Stimulated activated CD4-positive, alpha-beta T cell treated with anti-CD3 and anti-CD28 coated beads, Interleukin-2, amount 100 ng/mL, for 4 hours (primary cell): ENCODE measurements at regions not wholly inside any gene's neighbourhood (a gene's known extent, or its start where the extent isn't known, plus 50 kb on each side); places are given as distances from the start of the nearest gene placed in this dataset.

Experiments
- DNase-seq: peaks from one replicate; pipeline ENCODE4 v3.0.0-alpha.2; 2020; ENCODE audit warnings: low read depth

DNA sequence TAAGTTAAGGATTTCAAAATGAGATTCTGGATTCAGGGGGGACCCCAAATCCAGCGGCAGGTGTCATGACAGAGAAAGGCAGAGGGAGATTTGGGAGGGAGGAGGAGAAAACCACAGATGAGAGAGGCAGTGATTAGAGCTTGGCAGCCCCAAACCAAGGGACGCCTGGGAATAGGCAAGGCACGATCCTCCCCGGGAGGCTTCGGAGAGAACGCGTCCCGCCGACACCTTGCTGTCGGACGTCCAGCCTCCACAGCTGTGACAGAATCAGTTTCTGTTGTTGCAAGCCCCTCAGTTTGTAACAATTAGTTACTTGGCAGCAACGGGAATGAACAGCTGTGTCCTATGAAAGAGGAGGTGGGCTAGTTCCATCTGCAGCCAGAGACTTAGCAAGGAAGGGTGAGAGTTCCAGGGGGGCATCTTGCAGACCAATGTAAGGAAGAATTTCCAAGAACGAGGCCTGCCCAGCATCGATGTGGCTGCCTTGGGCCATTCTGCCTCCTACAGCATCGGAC lies 110.7 kb upstream of the SDK2 start:
- DNase-seq = no peak

DNA sequence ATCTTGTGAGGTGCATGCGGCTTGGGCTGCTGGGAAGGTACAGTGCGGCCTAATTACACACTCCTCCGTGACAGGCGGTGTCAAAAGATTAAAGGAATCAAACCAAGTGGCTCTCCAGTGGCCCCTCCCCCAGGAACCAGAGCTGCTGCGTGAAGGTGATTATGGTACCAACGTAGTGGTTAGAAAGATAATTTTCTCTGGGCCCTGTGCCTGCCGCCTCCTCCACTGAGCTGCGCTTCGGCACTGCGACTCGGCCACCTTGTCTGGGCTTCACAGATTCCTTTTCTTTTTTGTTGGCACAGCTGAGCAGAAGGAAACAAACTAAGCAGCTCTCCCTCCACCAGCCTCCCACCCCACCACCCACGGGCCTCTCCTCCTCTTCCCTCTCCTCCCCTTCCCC lies 113.2 kb upstream of the SDK2 start:
- DNase-seq = no peak

DNA sequence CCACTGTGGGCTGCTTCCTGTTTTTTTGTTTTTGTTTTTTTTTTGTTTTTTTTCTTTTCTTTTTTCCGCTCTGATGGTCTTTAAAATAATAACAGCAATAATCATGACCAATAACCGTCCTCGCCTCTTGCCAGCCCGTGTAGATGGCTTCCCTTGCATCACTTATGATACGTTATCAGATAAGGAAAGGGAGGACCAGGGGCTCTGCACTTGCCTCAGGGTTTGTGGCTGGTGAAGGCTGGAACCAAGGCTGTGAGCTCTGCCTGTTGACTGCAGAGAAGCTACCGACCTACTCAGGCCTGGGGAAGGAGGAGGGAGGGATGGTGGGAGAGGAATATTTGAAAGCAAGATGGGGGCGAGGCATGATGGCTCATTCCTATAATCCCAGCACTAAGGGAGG lies 114.0 kb upstream of the SDK2 start:
- no peak for DNase-seq

- DNase-seq = no peak
Measured at GRCh38 chr17:73759324-73759723, 115.1 kb upstream of the SDK2 start.

DNA sequence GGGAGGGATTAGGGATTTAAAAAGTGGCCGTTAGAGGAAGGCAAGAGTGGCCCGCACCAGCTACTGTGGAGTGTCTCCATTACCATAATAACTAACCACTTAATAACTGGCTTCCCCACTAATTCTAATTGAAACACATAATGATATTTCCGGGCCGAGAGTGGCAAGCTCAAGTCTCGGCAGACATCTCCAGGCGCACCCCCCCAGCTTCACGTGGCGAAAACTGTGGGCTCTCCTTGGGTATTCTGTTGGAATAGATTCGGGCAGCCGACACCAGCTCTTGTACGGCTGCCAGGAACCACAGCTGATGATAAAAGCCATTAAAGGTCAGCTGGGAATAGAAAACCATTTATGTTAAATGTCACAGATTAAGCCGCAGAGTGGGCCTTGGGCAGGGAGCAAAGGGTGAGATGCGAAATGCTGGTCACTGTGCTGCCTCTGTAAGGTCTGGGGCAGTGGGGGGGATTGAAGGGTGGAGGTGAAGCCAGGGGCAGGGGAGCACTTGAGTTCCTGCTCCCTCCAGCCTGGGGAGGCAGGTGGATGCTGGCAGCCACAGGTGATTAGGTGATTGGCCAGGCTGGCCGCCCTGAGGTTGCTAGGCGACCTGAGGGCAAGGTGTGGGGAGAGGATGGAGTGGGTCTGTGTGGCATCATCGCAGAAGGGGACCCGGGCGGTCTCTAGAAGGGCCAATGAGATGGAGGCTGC lies 115.6 kb upstream of the SDK2 start:
- no peak for DNase-seq

DNA sequence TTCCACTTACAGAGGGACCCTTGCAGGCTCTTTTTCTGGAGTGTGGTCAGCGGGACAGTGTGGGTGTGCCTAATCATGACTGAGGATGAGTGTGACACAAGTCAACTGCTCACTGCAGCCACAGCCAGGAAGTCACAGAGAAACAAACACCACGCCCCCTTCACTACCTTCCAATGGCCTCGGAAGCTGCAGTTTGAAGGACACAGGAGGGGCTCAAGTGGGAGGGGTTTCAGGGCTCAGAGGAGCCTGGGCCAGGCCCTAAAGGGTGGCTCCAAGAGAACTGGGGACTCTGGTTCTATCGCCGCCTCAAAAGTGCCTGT lies 116.2 kb upstream of the SDK2 start:
- DNase-seq = no peak

GRCh38 chr17:73765824-73766563 lies 121.7 kb upstream of the SDK2 start:
- no peak for DNase-seq

GRCh38 chr17:73767696-73768095 lies 123.5 kb upstream of the SDK2 start:
- DNase-seq = no peak

- DNase-seq = no peak
Measured at GRCh38 chr17:73768691-73769090, 124.4 kb upstream of the SDK2 start.

GRCh38 chr17:73769479-73769878 lies 125.2 kb upstream of the SDK2 start:
- no peak for DNase-seq

GRCh38 chr17:73770115-73770848 lies 126.0 kb upstream of the SDK2 start:
- no peak for DNase-seq

- no peak for DNase-seq
Measured at GRCh38 chr17:73770849-73771229, 126.6 kb upstream of the SDK2 start.

DNA sequence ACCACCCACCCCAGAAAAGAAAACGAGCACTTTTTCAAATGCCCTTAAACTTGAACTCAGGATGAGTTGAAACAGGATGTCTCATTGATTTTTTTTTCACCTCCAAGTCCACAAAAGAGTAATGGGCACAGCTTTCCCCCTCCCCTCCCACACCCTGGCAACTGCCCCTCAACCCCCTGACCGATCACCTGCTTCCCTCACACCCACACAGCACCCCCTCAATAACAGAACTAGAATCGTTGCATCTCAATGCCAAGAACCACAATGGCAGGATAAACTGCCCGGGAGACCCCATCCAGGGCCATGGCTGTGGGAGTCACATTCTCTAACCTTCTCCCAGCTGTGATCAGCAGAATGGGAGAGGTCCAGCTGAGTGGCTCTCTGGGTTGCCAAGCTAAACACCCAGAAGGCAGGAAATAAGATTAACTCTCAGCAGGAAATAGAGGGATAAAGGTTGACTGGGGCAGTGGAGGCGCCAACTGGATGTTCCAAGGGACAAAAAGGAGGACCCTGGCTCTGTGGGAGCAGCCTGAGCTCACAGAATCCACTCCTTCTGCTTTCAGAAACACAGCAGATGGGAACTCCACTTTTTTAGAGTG lies 128.0 kb upstream of the SDK2 start:
- no peak for DNase-seq

DNA sequence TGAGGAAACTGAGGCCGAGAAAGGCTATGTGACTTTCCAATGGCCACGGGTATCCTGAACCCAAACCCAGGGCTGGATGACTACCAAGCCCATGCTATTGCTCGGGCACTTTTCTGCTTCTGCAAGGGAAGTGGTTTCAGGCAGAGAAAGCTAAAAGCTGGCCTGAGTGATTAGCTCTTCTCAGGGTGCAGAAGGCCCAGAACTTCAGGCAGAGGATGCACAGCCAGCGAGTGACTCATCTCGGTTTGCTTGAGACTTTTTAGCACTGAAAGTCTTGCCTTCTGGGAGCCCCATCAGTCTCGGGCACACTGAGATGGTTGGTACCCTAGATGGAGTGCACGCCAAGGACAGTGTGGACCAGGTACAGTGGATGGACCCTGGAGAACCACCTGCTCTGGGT lies 129.5 kb upstream of the SDK2 start:
- DNase-seq = no peak

- DNase-seq = no peak
Measured at GRCh38 chr17:73774852-73775251, 130.6 kb upstream of the SDK2 start.

DNA sequence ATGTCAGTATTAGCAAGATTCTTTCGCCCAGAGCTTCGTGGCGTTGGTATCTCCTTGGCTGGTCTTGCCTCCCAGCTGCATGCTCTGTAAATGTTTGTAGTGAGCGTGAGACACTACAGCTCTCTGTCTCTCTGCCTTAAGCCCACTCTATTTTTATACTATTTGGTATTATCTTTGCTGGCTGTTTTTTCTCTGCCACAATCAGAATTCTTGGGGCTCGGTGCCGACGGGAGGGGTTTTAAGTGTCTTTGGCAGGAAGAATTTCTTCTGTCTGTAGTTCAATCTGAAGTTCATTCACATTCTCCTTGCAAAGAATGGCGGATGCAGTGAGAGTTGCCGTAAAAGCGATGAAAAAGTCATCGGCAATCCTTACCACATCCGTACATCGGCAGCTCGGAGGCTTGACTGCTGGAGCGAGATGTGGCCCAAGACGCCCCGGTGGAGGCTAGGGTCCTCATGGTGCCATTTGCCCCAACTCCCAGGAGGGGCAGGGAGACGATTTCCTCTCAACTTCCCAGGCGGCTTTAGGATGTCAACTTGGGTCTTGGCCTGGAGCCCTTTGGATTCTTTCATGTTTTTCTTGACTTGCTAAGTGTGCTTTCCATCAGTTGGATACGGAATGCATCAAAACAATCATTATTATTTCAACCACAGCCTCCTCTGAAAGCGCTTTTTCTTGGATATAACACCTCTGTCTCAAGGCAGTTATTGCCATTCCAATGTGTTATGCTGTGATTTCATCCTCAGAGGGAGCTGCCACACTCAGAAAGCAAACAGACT lies 132.3 kb upstream of the SDK2 start:
- DNase-seq = no peak

DNA sequence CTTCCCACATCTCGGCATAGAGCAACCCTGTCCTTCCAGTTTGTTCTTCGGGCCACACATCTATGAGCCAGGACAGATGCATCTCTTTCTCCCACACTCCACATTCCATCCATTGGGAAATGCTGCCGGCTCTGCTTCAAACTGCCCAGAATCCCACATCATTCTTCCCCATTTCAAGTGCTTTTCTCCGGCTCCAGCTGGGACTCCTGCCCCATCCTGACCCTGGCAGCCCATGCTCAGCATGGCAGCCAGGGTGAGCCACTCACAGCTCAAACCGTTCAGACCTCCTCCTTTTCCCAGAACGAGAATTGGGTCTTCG lies 132.8 kb upstream of the SDK2 start:
- DNase-seq = no peak

DNA sequence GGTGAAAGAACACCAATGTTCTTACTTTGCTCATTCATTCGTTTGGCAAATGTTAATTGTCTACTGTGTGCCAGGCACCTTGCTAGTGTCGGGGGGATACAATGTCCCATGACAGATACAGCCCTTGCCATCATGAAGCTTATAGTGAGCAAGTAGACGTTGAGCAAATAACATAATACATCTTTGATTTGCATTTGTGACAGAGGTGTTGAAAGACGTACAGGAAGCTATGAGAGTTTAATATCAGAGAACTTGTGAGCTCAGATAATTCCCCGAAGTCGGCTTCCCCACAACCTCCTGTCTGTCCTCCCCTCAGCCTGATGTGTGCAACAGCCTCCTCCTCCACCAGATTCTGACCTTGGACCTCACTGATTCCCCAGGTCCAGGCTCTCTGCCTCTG lies 138.0 kb upstream of the SDK2 start:
- DNase-seq = no peak

DNA sequence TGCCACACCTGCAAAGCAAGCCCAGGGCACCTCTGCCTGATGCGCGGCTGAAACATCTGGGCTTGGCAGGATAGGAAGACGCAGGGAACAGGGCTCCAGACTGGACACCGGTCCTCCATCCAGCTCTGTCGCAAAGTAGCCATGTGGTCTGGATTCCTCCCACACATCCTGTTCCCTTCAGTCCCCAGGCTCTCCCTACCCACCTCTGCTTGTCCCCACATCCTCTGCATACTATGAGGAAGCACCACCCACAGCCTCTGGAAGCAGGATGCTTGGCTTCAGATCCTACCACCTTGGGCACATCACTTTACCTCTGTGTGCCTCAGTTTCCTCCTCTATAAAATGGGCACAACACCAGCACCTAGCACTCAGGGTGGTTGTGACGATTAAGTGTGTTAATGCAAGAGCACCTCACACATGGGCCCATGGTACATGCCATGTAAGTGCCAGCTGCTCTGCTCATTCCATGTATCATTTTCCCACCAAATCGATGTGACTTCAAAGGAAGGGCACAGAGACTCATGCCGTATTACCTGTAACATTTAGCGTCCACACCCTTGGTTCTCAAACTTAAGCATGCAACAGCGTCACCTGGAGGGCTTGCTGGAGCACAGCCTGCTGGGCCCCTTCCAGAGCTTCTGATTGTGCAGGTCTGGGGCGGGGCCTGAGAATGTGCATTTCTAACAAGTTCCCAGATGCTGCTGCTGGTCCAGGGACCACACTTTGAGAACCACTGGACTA lies 138.6 kb upstream of the SDK2 start:
- DNase-seq = no peak

GRCh38 chr17:73783382-73783766 lies 139.1 kb upstream of the SDK2 start:
- DNase-seq = no peak

DNA sequence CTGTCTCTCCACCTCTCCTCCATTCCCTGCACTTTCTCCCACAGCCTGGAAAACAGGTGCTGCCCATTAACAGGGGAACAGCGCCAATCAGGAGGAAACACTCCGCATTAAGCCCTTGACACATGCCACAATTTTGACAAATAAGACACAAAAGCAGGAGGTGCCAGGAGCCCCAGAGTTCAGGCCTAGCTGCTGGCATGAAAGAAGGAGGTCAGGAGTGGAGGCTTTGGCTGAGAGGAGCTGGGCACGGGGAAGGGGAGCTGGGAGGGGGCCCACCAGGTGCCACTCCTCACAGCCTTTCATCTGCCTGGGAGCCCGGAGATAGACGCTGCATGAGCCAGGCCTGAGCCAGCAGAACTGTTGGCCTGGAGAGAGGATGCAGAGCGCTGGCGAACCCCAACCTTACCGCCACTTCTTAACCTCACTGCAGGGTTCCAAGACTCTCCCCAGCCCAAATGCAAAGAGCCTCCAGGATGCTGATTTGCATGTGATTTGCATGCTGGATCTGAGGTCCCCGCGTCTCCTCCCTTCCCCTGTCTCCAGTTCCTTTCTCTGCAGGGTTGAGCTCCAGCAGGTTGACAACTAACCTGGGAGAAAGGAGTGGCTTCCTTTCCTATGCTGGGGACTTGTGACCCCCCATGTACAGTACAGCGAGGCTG lies 139.8 kb upstream of the SDK2 start:
- DNase-seq = no peak
